ENCODE measurements at regions not wholly inside any gene's neighbourhood (a gene's known extent, or its start where the extent isn't known, plus 50 kb on each side); places are given as distances from the start of the nearest gene placed in this dataset.

DNA sequence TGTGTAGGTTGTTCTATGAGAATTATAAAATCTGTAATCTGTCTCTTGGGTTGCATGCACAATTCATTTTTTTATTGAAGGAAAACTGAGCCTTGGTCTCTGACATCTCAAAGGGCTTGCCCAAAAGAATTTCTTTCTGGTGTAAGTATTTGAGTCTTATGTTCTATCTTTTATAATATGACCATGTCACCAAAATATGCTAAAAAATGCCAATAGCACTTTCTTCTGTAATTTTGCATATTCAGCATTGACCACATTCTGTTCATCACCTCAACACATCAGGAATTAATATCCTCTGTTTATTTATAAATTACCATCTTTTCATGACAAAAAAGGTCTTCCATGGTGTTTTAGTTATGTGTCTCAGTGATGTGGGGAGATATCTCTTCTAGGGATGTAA is 268.7 kb upstream of the TCF4 start:
- TF ChIP-seq OSR1 (CRISPR knock-in tag; IDR thresholded peaks at IDR 0.05) (no peak), PPARA (CRISPR knock-in tag; IDR thresholded peaks at IDR 0.05; ENCODE audit: borderline replicate concordance) (no peak), ISL1 (CRISPR knock-in tag; IDR thresholded peaks at IDR 0.05) (no peak), ZNF565 (CRISPR knock-in tag; conservative IDR thresholded peaks at IDR 0.05; ENCODE audit: low read depth) (no peak), ARNTL (CRISPR knock-in tag; IDR thresholded peaks at IDR 0.05; ENCODE audit: borderline replicate concordance, low read depth) (no peak), ZFP30 (CRISPR knock-in tag; IDR thresholded peaks at IDR 0.05) (no peak), TCF4 (CRISPR knock-in tag; IDR thresholded peaks at IDR 0.05; ENCODE audit: borderline replicate concordance) (no peak), RARB (CRISPR knock-in tag; IDR thresholded peaks at IDR 0.05) (no peak)
- TF ChIP-seq, protein P1, sequence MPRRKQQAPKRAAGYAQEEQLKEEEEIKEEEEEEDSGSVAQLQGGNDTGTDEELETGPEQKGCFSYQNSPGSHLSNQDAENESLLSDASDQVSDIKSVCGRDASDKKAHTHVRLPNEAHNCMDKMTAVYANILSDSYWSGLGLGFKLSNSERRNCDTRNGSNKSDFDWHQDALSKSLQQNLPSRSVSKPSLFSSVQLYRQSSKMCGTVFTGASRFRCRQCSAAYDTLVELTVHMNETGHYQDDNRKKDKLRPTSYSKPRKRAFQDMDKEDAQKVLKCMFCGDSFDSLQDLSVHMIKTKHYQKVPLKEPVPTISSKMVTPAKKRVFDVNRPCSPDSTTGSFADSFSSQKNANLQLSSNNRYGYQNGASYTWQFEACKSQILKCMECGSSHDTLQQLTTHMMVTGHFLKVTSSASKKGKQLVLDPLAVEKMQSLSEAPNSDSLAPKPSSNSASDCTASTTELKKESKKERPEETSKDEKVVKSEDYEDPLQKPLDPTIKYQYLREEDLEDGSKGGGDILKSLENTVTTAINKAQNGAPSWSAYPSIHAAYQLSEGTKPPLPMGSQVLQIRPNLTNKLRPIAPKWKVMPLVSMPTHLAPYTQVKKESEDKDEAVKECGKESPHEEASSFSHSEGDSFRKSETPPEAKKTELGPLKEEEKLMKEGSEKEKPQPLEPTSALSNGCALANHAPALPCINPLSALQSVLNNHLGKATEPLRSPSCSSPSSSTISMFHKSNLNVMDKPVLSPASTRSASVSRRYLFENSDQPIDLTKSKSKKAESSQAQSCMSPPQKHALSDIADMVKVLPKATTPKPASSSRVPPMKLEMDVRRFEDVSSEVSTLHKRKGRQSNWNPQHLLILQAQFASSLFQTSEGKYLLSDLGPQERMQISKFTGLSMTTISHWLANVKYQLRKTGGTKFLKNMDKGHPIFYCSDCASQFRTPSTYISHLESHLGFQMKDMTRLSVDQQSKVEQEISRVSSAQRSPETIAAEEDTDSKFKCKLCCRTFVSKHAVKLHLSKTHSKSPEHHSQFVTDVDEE (CRISPR knock-in tag; IDR thresholded peaks at IDR 0.05): no peak
- TF ChIP-seq, protein P2, sequence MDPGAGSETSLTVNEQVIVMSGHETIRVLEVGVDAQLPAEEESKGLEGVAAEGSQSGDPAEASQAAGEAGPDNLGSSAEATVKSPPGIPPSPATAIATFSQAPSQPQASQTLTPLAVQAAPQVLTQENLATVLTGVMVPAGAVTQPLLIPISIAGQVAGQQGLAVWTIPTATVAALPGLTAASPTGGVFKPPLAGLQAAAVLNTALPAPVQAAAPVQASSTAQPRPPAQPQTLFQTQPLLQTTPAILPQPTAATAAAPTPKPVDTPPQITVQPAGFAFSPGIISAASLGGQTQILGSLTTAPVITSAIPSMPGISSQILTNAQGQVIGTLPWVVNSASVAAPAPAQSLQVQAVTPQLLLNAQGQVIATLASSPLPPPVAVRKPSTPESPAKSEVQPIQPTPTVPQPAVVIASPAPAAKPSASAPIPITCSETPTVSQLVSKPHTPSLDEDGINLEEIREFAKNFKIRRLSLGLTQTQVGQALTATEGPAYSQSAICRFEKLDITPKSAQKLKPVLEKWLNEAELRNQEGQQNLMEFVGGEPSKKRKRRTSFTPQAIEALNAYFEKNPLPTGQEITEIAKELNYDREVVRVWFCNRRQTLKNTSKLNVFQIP (CRISPR knock-in tag; IDR thresholded peaks at IDR 0.05; ENCODE audit: borderline replicate concordance, low read depth): no peak

All from SK-N-SH treated with all-trans-retinoic acid at 6 μM for 48 hours (cell line).